Activated CD8-positive, alpha-beta memory T cell treated with anti-CD3 and anti-CD28 coated beads for 4 hours (primary cell): ENCODE measurements at regions not wholly inside any gene's neighbourhood (a gene's known extent, or its start where the extent isn't known, plus 50 kb on each side); places are given as distances from the start of the nearest gene placed in this dataset.
"Not testable (repeated sequence)": the region's sequence is repeated elsewhere in the genome, so short reads cannot be mapped to it uniquely, and the experiment has no call there.

Experiments used
- DNase-seq, 2 donors: peaks; one replicate each; pipeline ENCODE4 v3.0.0-alpha.2; 2020; ENCODE audit warnings: low read depth in 2 of 2

GRCh38 chr1:82776730-82777129 lies 976.0 kb downstream of the ADGRL2 start:
- not testable (repeated sequence) for DNase-seq

GRCh38 chr1:82775406-82776000 lies 974.8 kb downstream of the ADGRL2 start:
- DNase-seq, result no peak

GRCh38 chr1:82762829-82763532 lies 962.2 kb downstream of the ADGRL2 start:
- no peak for DNase-seq

- no peak for DNase-seq
These were observed 958.3 kb downstream of the ADGRL2 start for GRCh38 chr1:82759035-82759434.

- DNase-seq, result no peak
These were observed 954.9 kb downstream of the ADGRL2 start for GRCh38 chr1:82755671-82756070.

GRCh38 chr1:82755191-82755590 lies 954.5 kb downstream of the ADGRL2 start:
- no peak for DNase-seq

- DNase-seq, result no peak
These were observed 951.3 kb downstream of the ADGRL2 start for GRCh38 chr1:82752046-82752445.

- no peak for DNase-seq
These were observed 932.9 kb downstream of the ADGRL2 start for GRCh38 chr1:82733645-82734044.

- no peak for DNase-seq
These were observed 930.5 kb downstream of the ADGRL2 start for GRCh38 chr1:82731216-82731615.

- DNase-seq, result no peak
These were observed 927.5 kb downstream of the ADGRL2 start for GRCh38 chr1:82728206-82728605.

- no peak for DNase-seq
These were observed 923.5 kb downstream of the ADGRL2 start for GRCh38 chr1:82724246-82724645.

GRCh38 chr1:82722608-82723007 lies 921.9 kb downstream of the ADGRL2 start:
- no peak for DNase-seq

- DNase-seq, result no peak
These were observed 921.0 kb downstream of the ADGRL2 start for GRCh38 chr1:82721702-82722101.

GRCh38 chr1:82718719-82719419 lies 918.1 kb downstream of the ADGRL2 start:
- DNase-seq, result no peak

GRCh38 chr1:82710091-82710490 lies 909.4 kb downstream of the ADGRL2 start:
- no peak for DNase-seq

- DNase-seq, result no peak
These were observed 906.9 kb downstream of the ADGRL2 start for GRCh38 chr1:82707681-82708080.

GRCh38 chr1:82706741-82707140 lies 906.0 kb downstream of the ADGRL2 start:
- DNase-seq, result no peak

- no peak for DNase-seq
These were observed 904.2 kb downstream of the ADGRL2 start for GRCh38 chr1:82704966-82705365.

- no peak for DNase-seq
These were observed 903.7 kb downstream of the ADGRL2 start for GRCh38 chr1:82704393-82704792.

- DNase-seq, result no peak
These were observed 903.2 kb downstream of the ADGRL2 start for GRCh38 chr1:82703951-82704350.

- no peak for DNase-seq
These were observed 899.7 kb downstream of the ADGRL2 start for GRCh38 chr1:82700476-82700875.

- DNase-seq, result no peak
These were observed 897.2 kb downstream of the ADGRL2 start for GRCh38 chr1:82697965-82698364.

GRCh38 chr1:82695443-82695842 lies 894.7 kb downstream of the ADGRL2 start:
- no peak for DNase-seq
